Left lung (tissue), 4 donors: ENCODE measurements at regions not wholly inside any gene's neighbourhood (a gene's known extent, or its start where the extent isn't known, plus 50 kb on each side); places are given as distances from the start of the nearest gene placed in this dataset.
A peak's percentile ranks its signal among the peaks of the same experiment; 100 is the strongest.

Experiments used
- ATAC-seq: fragments of 200-7000 bp; cut with Tn5 transposase; one replicate; pipeline ENCODE4 v1.9.1; 2020; ENCODE audit warnings: moderate library complexity
- DNase-seq, 4 donors: peaks; one replicate each; pipeline ENCODE4 v3.0.0-alpha.2; 2013 to 2020
- H3K27ac ChIP-seq, 2 donors: fragments of 200-600 bp; sonication (generic) in 1 of 2; one replicate each; pipeline versions ENCODE4 v1.5.0 to v1.8.0; 2020 to 2021
- H3K27me3 ChIP-seq, 2 donors: fragments of 200-600 bp; sonication (generic) in 1 of 2; one replicate each; pipeline versions ENCODE4 v1.5.0 to v1.8.0; 2020 to 2021
- H3K36me3 ChIP-seq, 2 donors: fragments of 200-600 bp; sonication (generic) in 1 of 2; one replicate each; pipeline versions ENCODE4 v1.5.0 to v1.8.0; 2020 to 2021
- H3K4me1 ChIP-seq, 2 donors: fragments of 200-600 bp; one replicate each; pipeline ENCODE4 v1.8.0; 2021
- H3K4me3 ChIP-seq, 2 donors: fragments of 200-600 bp; sonication (generic) in 1 of 2; one replicate each; pipeline versions ENCODE4 v1.5.0 to v1.8.0; 2020 to 2021; ENCODE audit warnings: mild to moderate bottlenecking in 1 of 2
- H3K9me3 ChIP-seq, 2 donors: fragments of 200-600 bp; sonication (generic) in 1 of 2; one replicate each; pipeline versions ENCODE4 v1.5.0 to v1.8.0; 2020 to 2021
- intact Hi-C, 2 donors: fragments of 100-400 bp; cut with DNase I; formaldehyde crosslinking; loops; one replicate each; pipeline versions ENCODE4 v1.11.2 to v1.14.2; 2022
- TF ChIP-seq, protein P1 (sequence below), 2 donors: fragments of 200-600 bp; sonication (generic) in 1 of 2; IDR thresholded peaks; one replicate each; pipeline versions ENCODE4 v1.5.0 to v1.8.0; 2021; ENCODE audit warnings: antibody characterized with exemption in 2 of 2
- donor health status: DM: no; HTN: yes; CAD: no.
- donor health status: DM: no; HTN: no; CAD: no.

GRCh38 chr5:67880876-67881275 is 334.7 kb upstream of the PIK3R1 start:
- ATAC-seq: no peak

GRCh38 chr5:67880511-67880805 is 335.1 kb upstream of the PIK3R1 start:
- H3K27me3 ChIP-seq: no peaks in the 10 kb centered on the region
- TF ChIP-seq, protein P1, sequence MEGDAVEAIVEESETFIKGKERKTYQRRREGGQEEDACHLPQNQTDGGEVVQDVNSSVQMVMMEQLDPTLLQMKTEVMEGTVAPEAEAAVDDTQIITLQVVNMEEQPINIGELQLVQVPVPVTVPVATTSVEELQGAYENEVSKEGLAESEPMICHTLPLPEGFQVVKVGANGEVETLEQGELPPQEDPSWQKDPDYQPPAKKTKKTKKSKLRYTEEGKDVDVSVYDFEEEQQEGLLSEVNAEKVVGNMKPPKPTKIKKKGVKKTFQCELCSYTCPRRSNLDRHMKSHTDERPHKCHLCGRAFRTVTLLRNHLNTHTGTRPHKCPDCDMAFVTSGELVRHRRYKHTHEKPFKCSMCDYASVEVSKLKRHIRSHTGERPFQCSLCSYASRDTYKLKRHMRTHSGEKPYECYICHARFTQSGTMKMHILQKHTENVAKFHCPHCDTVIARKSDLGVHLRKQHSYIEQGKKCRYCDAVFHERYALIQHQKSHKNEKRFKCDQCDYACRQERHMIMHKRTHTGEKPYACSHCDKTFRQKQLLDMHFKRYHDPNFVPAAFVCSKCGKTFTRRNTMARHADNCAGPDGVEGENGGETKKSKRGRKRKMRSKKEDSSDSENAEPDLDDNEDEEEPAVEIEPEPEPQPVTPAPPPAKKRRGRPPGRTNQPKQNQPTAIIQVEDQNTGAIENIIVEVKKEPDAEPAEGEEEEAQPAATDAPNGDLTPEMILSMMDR (IDR thresholded peaks at IDR 0.05): no peak
- H3K4me1 ChIP-seq: no peaks in the 10 kb centered on the region
- H3K4me3 ChIP-seq: no peak overlapping the region
- H3K27ac ChIP-seq: no peak overlapping the region
- H3K36me3 ChIP-seq: no peaks in the 10 kb centered on the region
- intact Hi-C loops: no loop called here
- ATAC-seq (no peak), DNase-seq (no peak)
- no peaks in the 10 kb centered on the region for H3K9me3 ChIP-seq

More at GRCh38 chr5:67880876-67881275, 334.7 kb upstream of the PIK3R1 start:
- DNase-seq: no peak
- no peaks in the 10 kb centered on the region for H3K9me3 ChIP-seq
- H3K36me3 ChIP-seq: no peaks in the 10 kb centered on the region
- no peak overlapping the region for H3K4me3 ChIP-seq
- no peaks in the 10 kb centered on the region for H3K4me1 ChIP-seq
- H3K27ac ChIP-seq: no peak overlapping the region
- TF ChIP-seq, protein P1 (IDR thresholded peaks at IDR 0.05): no peak
- H3K27me3 ChIP-seq: no peaks in the 10 kb centered on the region
- intact Hi-C loops: no loop called here

- Histone ChIP-seq H3K36me3 (no peaks in the 10 kb centered on the region), H3K27ac (no peak overlapping the region), H3K9me3 (no peaks in the 10 kb centered on the region), H3K27me3 (no peaks in the 10 kb centered on the region), H3K4me1 (no peaks in the 10 kb centered on the region), H3K4me3 (no peak overlapping the region)
- ATAC-seq (peak; percentile 60), DNase-seq (no peak)
- intact Hi-C loops: no loop called here
- TF ChIP-seq, protein P1 (IDR thresholded peaks at IDR 0.05): no peak
Measured at GRCh38 chr5:67879620-67880510, 335.7 kb upstream of the PIK3R1 start.

DNA sequence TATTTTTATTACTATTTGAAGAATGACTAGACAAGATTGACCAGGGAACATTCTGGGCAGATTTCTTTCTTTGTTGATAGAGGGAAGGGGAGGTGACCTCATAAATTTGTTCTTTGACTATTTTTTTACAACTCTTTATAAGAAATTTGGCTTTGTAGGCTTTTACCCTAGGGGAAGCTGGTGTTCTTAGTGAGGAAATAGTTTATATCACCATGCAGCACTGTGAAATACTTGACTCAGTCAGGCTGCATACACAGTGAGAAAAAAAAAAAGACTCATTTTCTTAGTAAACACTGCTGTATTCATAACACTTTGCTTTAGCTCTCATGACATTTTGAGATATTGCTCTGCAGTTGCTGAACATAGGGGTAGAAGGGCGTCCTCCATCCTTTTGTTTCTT is 336.6 kb upstream of the PIK3R1 start:
- intact Hi-C loops: no loop called here
- ATAC-seq (no peak), DNase-seq (no peak)
- H3K27me3 ChIP-seq: no peaks in the 10 kb centered on the region
- no peak overlapping the region for H3K4me3 ChIP-seq
- no peaks in the 10 kb centered on the region for H3K36me3 ChIP-seq
- no peaks in the 10 kb centered on the region for H3K9me3 ChIP-seq
- H3K4me1 ChIP-seq: no peaks in the 10 kb centered on the region
- TF ChIP-seq, protein P1 (IDR thresholded peaks at IDR 0.05): no peak
- H3K27ac ChIP-seq: no peak overlapping the region

- Histone ChIP-seq H3K36me3 (no peaks in the 10 kb centered on the region), H3K4me3 (no peak overlapping the region), H3K27me3 (no peaks in the 10 kb centered on the region), H3K9me3 (no peaks in the 10 kb centered on the region), H3K27ac (no peak overlapping the region), H3K4me1 (no peaks in the 10 kb centered on the region)
- no peak for DNase-seq
- intact Hi-C loops: no loop called here
- no peak for ATAC-seq
- TF ChIP-seq, protein P1 (IDR thresholded peaks at IDR 0.05): no peak
Measured at GRCh38 chr5:67876371-67876770, 339.2 kb upstream of the PIK3R1 start.
